DMS53 (cell line): ENCODE measurements at regions not wholly inside any gene's neighbourhood (a gene's known extent, or its start where the extent isn't known, plus 50 kb on each side); places are given as distances from the start of the nearest gene placed in this dataset.
"Not testable (repeated sequence)": the region's sequence is repeated elsewhere in the genome, so short reads cannot be mapped to it uniquely, and the experiment has no call there.

Experiments
- DNase-seq: peaks from one replicate; lab custom pipeline; 2025; lab: John Stamatoyannopoulos, UW

DNA sequence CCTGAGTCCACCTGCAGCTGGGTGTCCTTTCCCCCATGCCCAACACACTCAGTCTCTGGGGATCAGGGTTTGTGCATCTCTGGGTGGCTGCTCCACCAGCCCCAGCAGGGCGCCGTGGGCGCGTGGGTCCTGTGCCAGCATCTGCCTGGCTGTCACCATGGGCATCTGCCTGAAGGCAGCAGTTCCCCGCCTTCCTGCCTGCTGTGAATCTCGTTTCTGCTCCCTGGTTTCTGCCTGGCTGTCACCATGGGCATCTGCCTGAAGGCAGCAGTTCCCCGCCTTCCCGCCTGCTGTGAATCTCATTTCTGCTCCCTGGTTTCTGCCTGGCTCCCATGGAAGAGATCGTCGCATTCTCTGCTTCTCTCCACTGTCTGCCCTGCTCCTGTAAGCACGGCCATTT is 201.2 kb downstream of the RTP5 start:
- peak; percentile 34 for DNase-seq

GRCh38 chr2:242071377-242071776 is 201.8 kb downstream of the RTP5 start:
- DNase-seq: not testable (repeated sequence)

DNA sequence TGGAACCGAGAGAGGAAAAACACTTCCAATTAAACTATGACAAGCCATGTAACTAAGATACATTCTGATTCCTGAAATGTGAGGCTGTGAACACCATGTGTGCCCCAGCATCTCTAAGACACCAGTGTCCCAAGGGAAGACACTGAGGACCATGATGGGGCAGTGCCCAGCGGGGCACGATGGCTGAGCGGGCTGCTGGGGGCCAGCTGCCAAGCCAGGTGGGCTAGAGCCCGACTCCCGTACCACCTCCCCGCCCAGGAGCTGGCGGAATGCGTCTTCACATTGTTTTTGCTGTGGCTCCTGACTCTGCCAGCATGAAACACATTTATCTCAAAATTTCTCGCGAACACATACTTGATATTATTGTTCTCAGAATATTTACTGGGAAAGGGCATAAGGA is 202.4 kb downstream of the RTP5 start:
- DNase-seq: not testable (repeated sequence)

- DNase-seq: no peak
Observed at GRCh38 chr2:242075168-242075567, 205.6 kb downstream of the RTP5 start.

DNA sequence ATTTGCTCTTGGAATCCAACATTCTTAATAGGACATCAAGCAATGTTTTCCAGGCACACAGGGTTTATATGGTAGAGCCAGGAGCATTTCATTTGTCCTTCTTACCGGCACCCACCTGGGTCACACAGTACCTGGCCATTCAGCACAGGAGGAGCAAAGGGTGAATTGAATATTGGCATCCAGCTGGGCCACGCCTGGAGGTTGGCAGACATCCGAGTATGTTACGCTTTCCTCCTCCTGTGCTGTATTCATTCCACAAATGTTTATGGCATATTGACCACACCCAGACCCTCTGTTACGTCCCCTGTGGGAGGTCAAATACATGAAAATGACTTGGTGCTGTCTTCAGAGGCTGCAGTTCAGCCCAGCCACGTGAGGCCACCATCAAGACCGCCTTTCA is 206.2 kb downstream of the RTP5 start:
- DNase-seq: no peak

GRCh38 chr2:242076184-242076583 is 206.7 kb downstream of the RTP5 start:
- DNase-seq: not testable (repeated sequence)

DNA sequence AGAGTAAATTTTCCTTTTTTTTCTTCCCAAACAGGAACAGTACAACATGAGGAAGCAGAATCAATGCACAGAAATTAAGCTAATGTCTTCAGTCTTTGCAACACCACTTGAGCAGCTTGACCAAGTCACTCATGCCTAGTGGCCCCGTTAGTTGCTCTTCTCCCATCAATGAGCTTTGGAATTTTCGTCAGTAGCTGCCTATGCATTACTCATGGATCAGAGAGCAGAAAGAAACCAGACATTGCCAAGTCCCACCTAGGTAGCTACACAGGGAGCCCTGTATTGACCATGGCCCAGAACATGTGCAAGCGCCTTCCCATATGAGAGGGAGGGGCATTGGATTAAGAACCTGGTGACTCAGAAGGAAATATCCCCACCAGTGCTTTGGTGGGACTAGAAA is 208.9 kb downstream of the RTP5 start:
- not testable (repeated sequence) for DNase-seq

- DNase-seq: not testable (repeated sequence)
Observed at GRCh38 chr2:242079792-242080191, 210.3 kb downstream of the RTP5 start.

- DNase-seq: not testable (repeated sequence)
Observed at GRCh38 chr2:242080575-242081214, 211.2 kb downstream of the RTP5 start.

GRCh38 chr2:242084034-242084433 is 214.5 kb downstream of the RTP5 start:
- DNase-seq: not testable (repeated sequence)

GRCh38 chr2:242085024-242085674 is 215.6 kb downstream of the RTP5 start:
- DNase-seq: not testable (repeated sequence)

DNA sequence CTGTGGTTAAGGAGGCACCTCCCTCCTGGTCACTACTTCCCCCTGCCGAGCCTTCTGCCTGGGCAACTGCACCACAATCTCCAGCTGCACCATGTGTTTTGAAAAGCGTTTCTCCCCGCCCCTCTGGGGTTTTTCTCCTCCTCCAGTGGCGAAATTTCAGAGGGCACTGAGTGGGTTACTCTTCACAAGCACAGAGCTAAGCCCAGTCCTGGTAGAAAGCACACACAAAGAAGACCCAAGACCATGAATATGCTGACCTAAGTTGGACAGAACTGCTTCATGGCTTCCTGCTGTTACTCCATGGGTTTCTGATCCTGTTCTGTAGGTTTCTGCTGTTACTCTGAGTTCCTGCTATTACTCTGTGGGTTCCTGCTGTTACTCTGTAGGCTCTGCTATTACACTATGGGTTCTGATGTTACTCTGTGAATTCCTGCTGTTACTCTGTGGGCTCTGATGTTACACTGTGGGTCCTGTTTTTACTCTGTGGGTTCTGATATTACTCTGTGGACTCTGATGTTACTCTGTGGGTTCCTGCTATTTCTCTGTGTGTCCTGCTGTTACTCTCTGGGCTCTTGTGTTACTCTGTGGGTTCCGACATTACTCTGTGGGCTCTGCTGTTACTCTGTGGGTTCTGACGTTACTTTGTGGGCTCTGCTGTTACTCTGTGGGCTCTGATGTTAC is 216.6 kb downstream of the RTP5 start:
- no peak for DNase-seq

GRCh38 chr2:242088044-242088443 is 218.5 kb downstream of the RTP5 start:
- DNase-seq: peak; percentile 68

- DNase-seq: peak; percentile 85
Observed at GRCh38 chr2:242088471-242089212, 219.1 kb downstream of the RTP5 start.

GRCh38 chr2:242089213-242089549 is 219.7 kb downstream of the RTP5 start:
- not testable (repeated sequence) for DNase-seq

- not testable (repeated sequence) for DNase-seq
Observed at GRCh38 chr2:242097278-242097677, 227.7 kb downstream of the RTP5 start.

GRCh38 chr2:242098034-242098433 is 228.5 kb downstream of the RTP5 start:
- no peak for DNase-seq

GRCh38 chr2:242098445-242099128 is 229.1 kb downstream of the RTP5 start:
- DNase-seq: no peak

DNA sequence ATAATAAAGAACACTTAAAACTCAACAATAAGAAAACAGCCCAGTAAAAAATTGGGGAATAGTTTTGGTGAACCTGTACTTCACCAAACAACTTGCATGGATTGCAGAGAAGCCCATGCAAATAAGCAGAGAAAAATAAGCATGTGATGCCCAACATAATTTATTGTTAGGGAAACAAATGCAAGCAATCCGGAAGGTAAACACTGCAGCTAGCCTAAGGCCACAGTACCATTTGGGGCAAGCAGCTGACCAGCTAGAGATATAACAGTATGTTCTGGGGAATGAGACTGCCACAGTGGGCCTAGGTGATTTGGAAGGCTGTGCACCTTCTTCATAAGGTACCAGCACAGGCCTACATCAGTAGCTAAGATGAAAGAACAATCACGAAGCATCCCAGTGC is 233.6 kb downstream of the RTP5 start:
- not testable (repeated sequence) for DNase-seq

DNA sequence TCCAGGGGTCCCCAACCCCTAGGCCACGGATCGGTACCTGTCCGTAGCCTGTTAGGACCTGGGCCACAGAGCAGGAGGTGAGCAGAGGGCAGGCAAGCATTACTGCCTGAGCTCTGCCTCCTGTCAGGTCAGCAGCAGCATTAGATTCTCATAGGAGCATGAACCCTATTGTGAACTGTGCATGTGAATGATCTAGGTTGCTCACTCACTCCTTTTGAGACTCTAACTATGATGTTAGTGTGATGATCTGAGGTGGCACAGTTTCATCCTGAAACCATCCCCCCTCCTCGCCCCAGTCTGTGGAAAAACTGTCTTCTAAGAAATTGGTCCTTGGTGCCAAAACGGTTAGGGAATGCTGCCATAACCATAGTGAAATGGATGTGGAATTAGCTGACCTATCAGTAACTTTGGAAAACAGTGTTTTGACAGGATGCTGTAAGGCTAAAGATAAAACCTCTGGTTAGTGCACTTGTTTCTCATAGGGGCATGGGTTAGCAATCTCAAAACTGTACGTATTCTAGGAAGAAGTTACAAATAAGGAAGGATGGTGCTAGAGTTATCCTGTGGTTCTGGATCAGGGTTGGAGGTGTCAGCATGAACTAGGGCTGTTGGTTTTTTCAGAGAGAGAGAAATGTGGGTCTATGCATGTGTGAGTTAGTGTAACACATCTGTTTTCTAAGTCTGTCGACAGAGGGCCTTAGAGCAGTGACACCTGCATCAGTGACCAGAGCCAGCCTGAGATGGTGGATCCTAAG is 234.8 kb downstream of the RTP5 start:
- DNase-seq: not testable (repeated sequence)

DNA sequence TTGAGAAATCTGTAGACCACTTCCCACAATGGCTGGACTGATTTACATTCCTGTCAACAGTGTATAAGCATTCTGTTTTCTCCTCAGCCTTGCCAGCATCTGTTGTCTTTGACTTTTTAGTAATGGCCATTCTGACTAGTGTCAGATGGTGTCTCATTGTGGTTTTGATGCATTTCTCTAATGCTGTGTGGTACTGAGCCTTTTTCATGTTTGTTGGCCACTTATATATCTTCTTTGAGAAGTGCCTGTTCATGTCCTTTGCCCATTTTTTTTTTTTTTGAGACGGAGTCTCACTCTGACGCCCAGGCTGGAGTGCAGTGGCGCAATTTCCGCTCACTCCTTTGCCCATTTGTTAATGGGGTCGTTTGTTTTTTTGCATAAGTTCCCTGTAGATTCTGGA is 237.5 kb downstream of the RTP5 start:
- DNase-seq: not testable (repeated sequence)
